H1 (cell line): ENCODE measurements at regions not wholly inside any gene's neighbourhood (a gene's known extent, or its start where the extent isn't known, plus 50 kb on each side); places are given as distances from the start of the nearest gene placed in this dataset.

ENCODE experiments used
- CTCF ChIA-PET: fragments of 300-600 bp; sonication (Branson Sonifier 250); formaldehyde crosslinking; loops from one replicate; lab custom pipeline; 2021; ENCODE audit not compliant: partially characterized antibody; lab: Charles Lee
- POLR2A ChIA-PET: fragments of 300-600 bp; sonication (Branson Sonifier 250); formaldehyde crosslinking; loops from one replicate; lab custom pipeline; 2021; ENCODE audit warnings: inconsistent platforms; ENCODE audit not compliant: partially characterized antibody; lab: Charles Lee
- DNase-seq, 2 experiments: peaks; one replicate each; pipeline versions ENCODE4 v3.0.0 to v3.0.0-alpha.2; 2010 to 2022; ENCODE audit warnings: low spot score in 2 of 2, low read depth in 1 of 2, mixed read lengths in 1 of 2
- FAIRE-seq: peaks from 2 replicates; lab custom pipeline; 2011; peaks lifted over from hg19 to GRCh38; lab: Jason Lieb, UNC
- H2AFZ ChIP-seq: 2 replicates; pipeline ENCODE4 v1.8.1; 2012; ENCODE audit warnings: low read length, inconsistent platforms
- H2AK5ac ChIP-seq: 2 replicates; pipeline ENCODE4 v1.6.1; 2013; ENCODE audit warnings: low read depth, low read length
- H2BK120ac ChIP-seq: replicated peaks from 2 replicates; pipeline ENCODE3; 2013; ENCODE audit warnings: low read depth, low read length, inconsistent platforms
- H2BK12ac ChIP-seq: 2 replicates; pipeline ENCODE4 v1.6.1; 2013; ENCODE audit warnings: low read depth, low read length
- H2BK15ac ChIP-seq: 2 replicates; pipeline ENCODE4 v1.6.1; 2013; ENCODE audit warnings: low read length
- H2BK20ac ChIP-seq: 2 replicates; pipeline ENCODE4 v1.6.1; 2013; ENCODE audit warnings: low read length
- H2BK5ac ChIP-seq: 2 replicates; pipeline ENCODE4 v1.6.1; 2013; ENCODE audit warnings: low read depth, low read length
- H3K14ac ChIP-seq: 2 replicates; pipeline ENCODE4 v1.6.1; 2013; ENCODE audit warnings: inconsistent platforms; ENCODE audit not compliant: insufficient read length
- H3K18ac ChIP-seq: 2 replicates; pipeline ENCODE4 v1.6.1; 2013; ENCODE audit warnings: low read length; ENCODE audit errors: extremely low read depth
- H3K23ac ChIP-seq: 2 replicates; pipeline ENCODE4 v1.6.1; 2013; ENCODE audit warnings: inconsistent platforms; ENCODE audit not compliant: insufficient read length
- H3K23me2 ChIP-seq: 2 replicates; pipeline ENCODE4 v1.6.1; 2013; ENCODE audit warnings: low read depth, low read length
- H3K27ac ChIP-seq: 2 replicates; pipeline ENCODE4 v1.6.1; 2011; ENCODE audit warnings: low read depth, low read length, inconsistent platforms
- H3K27me3 ChIP-seq, 4 experiments: replicated peaks in 1 of 4; 1 replicate in 1 of 4; 2 replicates in 3 of 4; pipeline versions ENCODE4 v1.6.1 to v1.8.1; 2011 to 2013; ENCODE audit warnings: low read length in 3 of 4, mild to moderate bottlenecking in 3 of 4, inconsistent platforms in 2 of 4, mixed read lengths in 2 of 4, moderate library complexity in 1 of 4; ENCODE audit not compliant: control insufficient read depth in 3 of 4, insufficient read depth in 3 of 4; ENCODE audit errors: extremely low read depth in 1 of 4
- H3K36me3 ChIP-seq, 4 experiments: 2 replicates each; pipeline versions ENCODE4 v1.6.1 to v1.8.1; 2011 to 2013; ENCODE audit warnings: mild to moderate bottlenecking in 4 of 4, low read length in 3 of 4, moderate library complexity in 2 of 4, control low read depth in 1 of 4, inconsistent platforms in 1 of 4; ENCODE audit not compliant: insufficient read depth in 4 of 4, control insufficient read depth in 2 of 4
- H3K4ac ChIP-seq: replicated peaks from 2 replicates; pipeline ENCODE3; 2013; ENCODE audit warnings: low read length, low read depth, mixed read lengths, inconsistent platforms; ENCODE audit not compliant: insufficient read length
- H3K4me1 ChIP-seq, 4 experiments: replicated peaks in 1 of 4; 1 replicate in 1 of 4; 2 replicates in 3 of 4; pipeline versions ENCODE4 v1.6.1 to v1.8.1; 2011 to 2013; ENCODE audit warnings: low read length in 3 of 4, inconsistent platforms in 2 of 4, mixed read lengths in 1 of 4; ENCODE audit not compliant: insufficient read depth in 4 of 4, control insufficient read depth in 3 of 4
- H3K4me2 ChIP-seq, 2 experiments: 2 replicates each; pipeline versions ENCODE4 v1.6.1 to v1.8.1; 2011 to 2013; ENCODE audit warnings: low read depth in 2 of 2, low read length in 2 of 2, control low read depth in 1 of 2, inconsistent platforms in 1 of 2, mild to moderate bottlenecking in 1 of 2; ENCODE audit not compliant: insufficient read depth in 1 of 2
- H3K4me3 ChIP-seq, 4 experiments: fragments of 200-600, 300-600 bp in 1 of 4; sonication (generic), shearing (Covaris generic), sonication (Bioruptor Twin) in 1 of 4; 2 replicates each; pipeline versions ENCODE4 v1.5.1 to v1.8.1; 2011 to 2016; ENCODE audit warnings: low read length in 4 of 4, low read depth in 3 of 4, control low read depth in 2 of 4, inconsistent platforms in 2 of 4, mild to moderate bottlenecking in 2 of 4, mixed read lengths in 1 of 4, moderate library complexity in 1 of 4; ENCODE audit not compliant: insufficient read depth in 2 of 4; ENCODE audit errors: extremely low read depth in 1 of 4
- H3K56ac ChIP-seq: replicated peaks from 2 replicates; pipeline ENCODE3; 2013; ENCODE audit warnings: low read depth, mild to moderate bottlenecking, mixed read lengths, low read length, inconsistent platforms; ENCODE audit not compliant: insufficient read length
- H3K79me1 ChIP-seq: 2 replicates; pipeline ENCODE4 v1.6.1; 2013; ENCODE audit warnings: low read depth, low read length, control low read depth
- H3K79me2 ChIP-seq, 2 experiments: 2 replicates each; pipeline versions ENCODE4 v1.6.1 to v1.8.1; 2012 to 2013; ENCODE audit warnings: low read length in 2 of 2, mild to moderate bottlenecking in 2 of 2, inconsistent platforms in 1 of 2; ENCODE audit not compliant: insufficient read depth in 2 of 2, control insufficient read depth in 1 of 2
- H3K9ac ChIP-seq, 4 experiments: replicated peaks in 1 of 4; 1 replicate in 1 of 4; 2 replicates in 3 of 4; pipeline versions ENCODE4 v1.6.1 to v1.8.1; 2011 to 2013; ENCODE audit warnings: low read depth in 3 of 4, low read length in 3 of 4, control low read depth in 2 of 4, mild to moderate bottlenecking in 2 of 4, moderate library complexity in 2 of 4, inconsistent platforms in 1 of 4; ENCODE audit errors: extremely low read depth in 1 of 4
- H3K9me3 ChIP-seq, 2 experiments: 2 replicates each; pipeline versions ENCODE4 v1.6.1 to v1.8.1; 2012 to 2013; ENCODE audit warnings: mild to moderate bottlenecking in 2 of 2, moderate library complexity in 2 of 2, control low read depth in 1 of 2, inconsistent platforms in 1 of 2, low read depth in 1 of 2, low read length in 1 of 2, mixed read lengths in 1 of 2; ENCODE audit not compliant: insufficient read depth in 2 of 2
- H4K20me1 ChIP-seq, 2 experiments: replicated peaks in 1 of 2; 2 replicates each; pipeline versions ENCODE3 to v1.8.1; 2011 to 2013; ENCODE audit warnings: inconsistent platforms in 2 of 2, low read length in 2 of 2, mild to moderate bottlenecking in 1 of 2; ENCODE audit not compliant: insufficient read depth in 2 of 2, control insufficient read depth in 1 of 2
- H4K5ac ChIP-seq: 2 replicates; pipeline ENCODE4 v1.6.1; 2013; ENCODE audit warnings: low read length, low read depth, mixed read lengths, inconsistent platforms; ENCODE audit not compliant: insufficient read length
- H4K8ac ChIP-seq: 2 replicates; pipeline ENCODE4 v1.8.0; 2013; ENCODE audit warnings: mild to moderate bottlenecking, moderate library complexity, low read length, inconsistent platforms; ENCODE audit not compliant: insufficient read depth; ENCODE audit errors: extremely low read depth
- H4K91ac ChIP-seq: replicated peaks from 2 replicates; pipeline ENCODE3; 2013; ENCODE audit warnings: low read length, mixed read lengths, inconsistent platforms; ENCODE audit not compliant: insufficient read length
- EP300 ChIP-seq, 2 experiments: IDR thresholded peaks; 1 replicate in 1 of 2; 2 replicates in 1 of 2; pipeline ENCODE4 v1.6.1; 2011 to 2012; ENCODE audit warnings: low read depth in 2 of 2, low read length in 2 of 2, mild to moderate bottlenecking in 2 of 2, borderline replicate concordance in 1 of 2, inconsistent platforms in 1 of 2, moderate library complexity in 1 of 2
- WGBS, 2 experiments: shearing (Covaris generic) in 1 of 2; methylation state at CpG; one replicate each; pipeline versions ENCODE4 v1.1.6 to v1.1.7; 2013 to 2015; ENCODE audit warnings: low lambda C conversion rate in 2 of 2, mixed read lengths in 2 of 2, inconsistent platforms in 1 of 2, low coverage in 1 of 2, missing lambda C conversion rate in 1 of 2; ENCODE audit not compliant: insufficient replicate concordance in 2 of 2, insufficient coverage in 1 of 2, insufficient read length in 1 of 2; ENCODE audit errors: extremely low coverage in 1 of 2, missing lambda C conversion rate in 1 of 2; 5-methylcytosine and 5-hydroxymethylcytosine counted together

- Histone ChIP-seq H2BK5ac (no peak overlapping the region), H4K8ac (no peak overlapping the region), H3K27me3 (no peaks in the 10 kb centered on the region; a peak in 1 of 7 replicates), H2AFZ (no peak overlapping the region), H3K27ac (no peak overlapping the region), H3K23me2 (peaks cover 2% of the 10 kb centered on the region; the same call in 1 of the 2 replicates), H2BK12ac (no peak overlapping the region), H2BK20ac (no peak overlapping the region), H3K4me3 (no peak overlapping the region), H3K9ac (no peak overlapping the region), H3K56ac (no peak overlapping the region), H3K4ac (no peak overlapping the region), H3K23ac (no peak overlapping the region), H3K4me1 (no peaks in the 10 kb centered on the region), H2BK120ac (no peak overlapping the region), H3K18ac (no peak overlapping the region), H4K91ac (no peak overlapping the region), H3K79me2 (no peaks in the 10 kb centered on the region), H2BK15ac (no peak overlapping the region), H3K4me2 (no peak overlapping the region), H2AK5ac (no peak overlapping the region), H3K79me1 (no peaks in the 10 kb centered on the region), H3K14ac (no peak overlapping the region), H4K5ac (no peak overlapping the region), H3K9me3 (no peaks in the 10 kb centered on the region), H3K36me3 (no peaks in the 10 kb centered on the region), H4K20me1 (peaks cover 0 to 2% of the 10 kb centered on the region in 2 experiments)
- 82% methylated on average over 7 of the region's 7 CpGs; no CpG with 5 or more reads in 1 of the 2 experiments for WGBS, 2 experiments
- no peak for FAIRE-seq
- ChIA-PET POLR2A (no interaction called here), CTCF (no interaction called here)
- no peak for DNase-seq
- no peak for TF ChIP-seq EP300 (IDR thresholded peaks at IDR 0.05; ENCODE audit: borderline replicate concordance in 1 of 2, low read depth in 2 of 2, low read length in 2 of 2)
These were observed 963.6 kb downstream of the BRD1 start for GRCh38 chr22:48863965-48864528.
